ENCODE measurements at regions not wholly inside any gene's neighbourhood (a gene's known extent, or its start where the extent isn't known, plus 50 kb on each side); places are given as distances from the start of the nearest gene placed in this dataset.

DNA sequence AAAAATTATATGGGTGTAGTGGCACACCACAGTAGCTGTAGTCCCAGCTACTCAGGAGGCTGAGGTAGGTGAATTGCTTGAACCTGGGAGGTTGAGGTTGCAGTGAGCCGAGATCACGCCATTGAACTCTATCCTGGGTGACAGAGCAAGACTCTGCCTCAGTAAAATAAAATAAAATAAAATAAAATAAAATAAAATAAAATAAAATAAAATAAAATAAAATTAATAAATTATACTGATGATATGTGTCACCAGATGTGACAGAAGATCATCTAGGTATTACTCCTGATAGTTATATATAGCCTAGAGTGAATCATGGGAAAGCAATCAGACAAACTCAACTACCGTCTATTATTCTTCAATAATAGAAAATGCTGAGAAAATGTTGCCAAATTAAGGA, 972.5 kb downstream of the MRPL39 start:
- Histone ChIP-seq H3K36me3 (ENCODE audit: low read depth) (no peaks in the 10 kb centered on the region), H3K9me3 (ENCODE audit: severe bottlenecking) (no peaks in the 10 kb centered on the region)
- no peak for ATAC-seq (ENCODE audit: low read depth)

DNA sequence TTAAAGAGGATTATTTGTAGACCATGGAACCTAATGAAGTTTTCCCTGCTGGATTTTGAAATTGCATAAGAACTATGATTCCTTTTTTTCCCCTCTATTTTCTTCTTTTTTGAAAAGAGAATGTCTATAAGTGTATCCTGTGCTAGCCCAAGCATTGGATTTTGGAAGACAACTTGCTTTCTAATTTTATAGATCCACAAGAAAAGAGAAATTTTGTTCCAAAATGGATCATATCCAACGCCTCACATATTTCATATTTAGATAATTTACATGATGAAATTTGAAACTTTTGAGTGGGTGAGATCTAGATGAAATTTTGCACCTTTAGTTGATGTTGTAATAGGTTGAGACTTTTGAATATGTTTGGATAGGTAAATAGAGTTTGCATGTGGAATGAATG, 978.7 kb downstream of the MRPL39 start:
- Histone ChIP-seq H3K36me3 (ENCODE audit: low read depth) (no peaks in the 10 kb centered on the region), H3K9me3 (ENCODE audit: severe bottlenecking) (no peaks in the 10 kb centered on the region), H3K4me3 (ENCODE audit: severe bottlenecking) (no peak overlapping the region), H3K27me3 (ENCODE audit: insufficient read depth, poor library complexity, severe bottlenecking) (peaks cover 8% of the 10 kb centered on the region), H3K4me1 (ENCODE audit: insufficient read depth, poor library complexity, severe bottlenecking) (no peaks in the 10 kb centered on the region), H3K27ac (ENCODE audit: poor library complexity, severe bottlenecking) (no peak overlapping the region)
- TF ChIP-seq, protein P1, sequence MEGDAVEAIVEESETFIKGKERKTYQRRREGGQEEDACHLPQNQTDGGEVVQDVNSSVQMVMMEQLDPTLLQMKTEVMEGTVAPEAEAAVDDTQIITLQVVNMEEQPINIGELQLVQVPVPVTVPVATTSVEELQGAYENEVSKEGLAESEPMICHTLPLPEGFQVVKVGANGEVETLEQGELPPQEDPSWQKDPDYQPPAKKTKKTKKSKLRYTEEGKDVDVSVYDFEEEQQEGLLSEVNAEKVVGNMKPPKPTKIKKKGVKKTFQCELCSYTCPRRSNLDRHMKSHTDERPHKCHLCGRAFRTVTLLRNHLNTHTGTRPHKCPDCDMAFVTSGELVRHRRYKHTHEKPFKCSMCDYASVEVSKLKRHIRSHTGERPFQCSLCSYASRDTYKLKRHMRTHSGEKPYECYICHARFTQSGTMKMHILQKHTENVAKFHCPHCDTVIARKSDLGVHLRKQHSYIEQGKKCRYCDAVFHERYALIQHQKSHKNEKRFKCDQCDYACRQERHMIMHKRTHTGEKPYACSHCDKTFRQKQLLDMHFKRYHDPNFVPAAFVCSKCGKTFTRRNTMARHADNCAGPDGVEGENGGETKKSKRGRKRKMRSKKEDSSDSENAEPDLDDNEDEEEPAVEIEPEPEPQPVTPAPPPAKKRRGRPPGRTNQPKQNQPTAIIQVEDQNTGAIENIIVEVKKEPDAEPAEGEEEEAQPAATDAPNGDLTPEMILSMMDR (IDR thresholded peaks at IDR 0.05; ENCODE audit: poor library complexity, severe bottlenecking), result no peak
- DNase-seq (ENCODE audit: low spot score) (no peak), ATAC-seq (ENCODE audit: low read depth) (no peak)

More for the DNA sequence above, 972.5 kb downstream of the MRPL39 start:
- no peak for DNase-seq (ENCODE audit: low spot score)
- no peak overlapping the region for H3K27ac ChIP-seq (ENCODE audit: poor library complexity, severe bottlenecking)
- TF ChIP-seq, protein P1 (IDR thresholded peaks at IDR 0.05; ENCODE audit: poor library complexity, severe bottlenecking), result no peak
- H3K4me1 ChIP-seq (ENCODE audit: insufficient read depth, poor library complexity, severe bottlenecking), result no peaks in the 10 kb centered on the region
- no peaks in the 10 kb centered on the region for H3K27me3 ChIP-seq (ENCODE audit: insufficient read depth, poor library complexity, severe bottlenecking)
- no peak overlapping the region for H3K4me3 ChIP-seq (ENCODE audit: severe bottlenecking)

DNA sequence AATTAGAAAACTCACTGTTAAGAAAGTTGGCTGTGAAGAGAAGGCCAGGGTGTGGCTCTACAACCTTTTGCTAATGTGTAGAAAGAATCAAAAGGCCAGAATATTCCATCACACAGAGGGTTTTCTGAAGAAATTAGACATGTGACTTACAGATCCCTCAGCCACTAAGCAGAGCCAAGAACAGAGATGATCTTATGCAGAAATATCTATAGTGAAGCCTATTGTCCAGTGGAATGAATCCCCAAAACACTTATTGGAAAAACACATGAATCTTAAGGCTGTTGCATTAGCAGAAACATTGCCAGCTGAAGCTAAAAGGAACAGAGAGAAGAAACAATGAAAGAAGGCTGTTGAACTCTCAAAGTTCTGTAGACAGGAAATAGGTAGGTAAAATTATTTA, 979.2 kb downstream of the MRPL39 start:
- Histone ChIP-seq H3K4me3 (ENCODE audit: severe bottlenecking) (no peak overlapping the region), H3K36me3 (ENCODE audit: low read depth) (no peaks in the 10 kb centered on the region), H3K9me3 (ENCODE audit: severe bottlenecking) (no peaks in the 10 kb centered on the region), H3K4me1 (ENCODE audit: insufficient read depth, poor library complexity, severe bottlenecking) (no peaks in the 10 kb centered on the region), H3K27ac (ENCODE audit: poor library complexity, severe bottlenecking) (no peak overlapping the region), H3K27me3 (ENCODE audit: insufficient read depth, poor library complexity, severe bottlenecking) (peaks cover 8% of the 10 kb centered on the region)
- DNase-seq (ENCODE audit: low spot score), result no peak
- TF ChIP-seq, protein P1 (IDR thresholded peaks at IDR 0.05; ENCODE audit: poor library complexity, severe bottlenecking), result no peak
- no peak for ATAC-seq (ENCODE audit: low read depth)

DNA sequence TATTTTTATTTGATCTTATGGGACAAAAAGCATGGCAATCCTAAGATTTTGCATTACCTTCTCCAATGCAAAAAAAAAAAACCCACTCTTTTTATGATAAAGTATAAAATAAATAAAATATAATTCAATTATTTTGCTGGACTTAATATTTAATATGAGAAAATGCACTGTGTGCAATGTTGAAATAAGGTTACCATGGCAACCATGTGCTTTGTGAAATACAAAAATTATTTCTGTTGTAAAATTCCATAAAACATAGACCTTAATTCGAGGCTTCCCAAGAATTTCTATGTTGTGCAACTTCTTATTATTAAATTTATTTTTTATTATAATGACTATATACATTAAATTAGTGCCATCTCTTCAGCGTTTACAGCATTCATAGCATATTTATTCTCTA, 989.5 kb downstream of the MRPL39 start:
- Histone ChIP-seq H3K27me3 (ENCODE audit: insufficient read depth, poor library complexity, severe bottlenecking) (no peaks in the 10 kb centered on the region), H3K27ac (ENCODE audit: poor library complexity, severe bottlenecking) (no peak overlapping the region), H3K4me3 (ENCODE audit: severe bottlenecking) (no peak overlapping the region), H3K9me3 (ENCODE audit: severe bottlenecking) (no peaks in the 10 kb centered on the region), H3K4me1 (ENCODE audit: insufficient read depth, poor library complexity, severe bottlenecking) (no peaks in the 10 kb centered on the region), H3K36me3 (ENCODE audit: low read depth) (no peaks in the 10 kb centered on the region)
- TF ChIP-seq, protein P1 (IDR thresholded peaks at IDR 0.05; ENCODE audit: poor library complexity, severe bottlenecking), result no peak
- ATAC-seq (ENCODE audit: low read depth) (no peak), DNase-seq (ENCODE audit: low spot score) (no peak)

DNA sequence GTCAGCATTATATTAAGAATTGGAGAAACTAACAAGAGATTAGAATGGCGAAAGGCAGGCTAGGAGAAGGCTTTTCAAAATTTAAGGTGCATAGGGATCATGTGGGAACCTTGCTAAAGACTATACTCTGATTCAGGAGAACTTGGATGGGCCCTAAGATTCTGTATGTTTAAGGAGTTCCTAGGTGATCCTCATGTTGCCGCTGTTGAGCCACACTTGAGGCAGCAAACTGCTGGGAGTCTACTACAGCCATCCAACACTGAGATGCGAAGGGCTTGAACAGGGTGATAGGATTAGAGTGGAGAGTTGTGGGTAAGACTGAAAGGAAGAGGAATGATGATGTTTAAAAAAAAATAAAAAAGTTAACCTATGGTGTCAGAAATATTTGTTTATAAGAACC, 1013.2 kb downstream of the MRPL39 start:
- no peaks in the 10 kb centered on the region for H3K9me3 ChIP-seq (ENCODE audit: severe bottlenecking)
- ATAC-seq (ENCODE audit: low read depth), result no peak
- H3K36me3 ChIP-seq (ENCODE audit: low read depth), result no peaks in the 10 kb centered on the region
- H3K27me3 ChIP-seq (ENCODE audit: insufficient read depth, poor library complexity, severe bottlenecking), result no peaks in the 10 kb centered on the region
- DNase-seq (ENCODE audit: low spot score), result no peak
- no peak overlapping the region for H3K27ac ChIP-seq (ENCODE audit: poor library complexity, severe bottlenecking)
- H3K4me3 ChIP-seq (ENCODE audit: severe bottlenecking), result no peak overlapping the region
- no peaks in the 10 kb centered on the region for H3K4me1 ChIP-seq (ENCODE audit: insufficient read depth, poor library complexity, severe bottlenecking)
- TF ChIP-seq, protein P1 (IDR thresholded peaks at IDR 0.05; ENCODE audit: poor library complexity, severe bottlenecking), result no peak

Measured in RWPE2 (cell line).